ENCODE measurements at regions not wholly inside any gene's neighbourhood (a gene's known extent, or its start where the extent isn't known, plus 50 kb on each side); places are given as distances from the start of the nearest gene placed in this dataset.

GRCh38 chr1:175840787-175841186 is 97.4 kb upstream of the TNR start:
- Histone ChIP-seq H3K4me1 (ENCODE audit: low read depth, poor library complexity, severe bottlenecking) (no peaks in the 10 kb centered on the region), H3K36me3 (ENCODE audit: insufficient read depth) (no peaks in the 10 kb centered on the region), H3K9ac (no peak overlapping the region), H3K79me2 (ENCODE audit: insufficient read depth, low read depth) (no peaks in the 10 kb centered on the region), H3K4me3 (IDR thresholded peaks at IDR 0.05; ENCODE audit: insufficient read depth, low read depth, low read length) (no peak overlapping the region), H2AFZ (ENCODE audit: low read depth) (no peak overlapping the region), H3K4me2 (no peak overlapping the region), H3K27ac (no peak overlapping the region), H3K27me3 (ENCODE audit: insufficient read depth, low read depth) (no peaks in the 10 kb centered on the region), H4K20me1 (ENCODE audit: insufficient read depth) (no peaks in the 10 kb centered on the region)
- TF ChIP-seq, protein P1, sequence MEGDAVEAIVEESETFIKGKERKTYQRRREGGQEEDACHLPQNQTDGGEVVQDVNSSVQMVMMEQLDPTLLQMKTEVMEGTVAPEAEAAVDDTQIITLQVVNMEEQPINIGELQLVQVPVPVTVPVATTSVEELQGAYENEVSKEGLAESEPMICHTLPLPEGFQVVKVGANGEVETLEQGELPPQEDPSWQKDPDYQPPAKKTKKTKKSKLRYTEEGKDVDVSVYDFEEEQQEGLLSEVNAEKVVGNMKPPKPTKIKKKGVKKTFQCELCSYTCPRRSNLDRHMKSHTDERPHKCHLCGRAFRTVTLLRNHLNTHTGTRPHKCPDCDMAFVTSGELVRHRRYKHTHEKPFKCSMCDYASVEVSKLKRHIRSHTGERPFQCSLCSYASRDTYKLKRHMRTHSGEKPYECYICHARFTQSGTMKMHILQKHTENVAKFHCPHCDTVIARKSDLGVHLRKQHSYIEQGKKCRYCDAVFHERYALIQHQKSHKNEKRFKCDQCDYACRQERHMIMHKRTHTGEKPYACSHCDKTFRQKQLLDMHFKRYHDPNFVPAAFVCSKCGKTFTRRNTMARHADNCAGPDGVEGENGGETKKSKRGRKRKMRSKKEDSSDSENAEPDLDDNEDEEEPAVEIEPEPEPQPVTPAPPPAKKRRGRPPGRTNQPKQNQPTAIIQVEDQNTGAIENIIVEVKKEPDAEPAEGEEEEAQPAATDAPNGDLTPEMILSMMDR (conservative IDR thresholded peaks at IDR 0.05; ENCODE audit: low read depth, low read length) = no peak

- H2AFZ ChIP-seq (ENCODE audit: low read depth) = no peak overlapping the region
These were observed 96.6 kb upstream of the TNR start for GRCh38 chr1:175839779-175840669.

GRCh38 chr1:175834597-175834996 is 91.2 kb upstream of the TNR start:
- H2AFZ ChIP-seq (ENCODE audit: low read depth) = no peak overlapping the region
- H3K4me3 ChIP-seq (IDR thresholded peaks at IDR 0.05; ENCODE audit: insufficient read depth, low read depth, low read length) = no peak overlapping the region
- no peak overlapping the region for H3K27ac ChIP-seq
- TF ChIP-seq, protein P1 (conservative IDR thresholded peaks at IDR 0.05; ENCODE audit: low read depth, low read length) = no peak
- H4K20me1 ChIP-seq (ENCODE audit: insufficient read depth) = no peaks in the 10 kb centered on the region
- no peaks in the 10 kb centered on the region for H3K36me3 ChIP-seq (ENCODE audit: insufficient read depth)
- no peaks in the 10 kb centered on the region for H3K4me1 ChIP-seq (ENCODE audit: low read depth, poor library complexity, severe bottlenecking)
- H3K79me2 ChIP-seq (ENCODE audit: insufficient read depth, low read depth) = no peaks in the 10 kb centered on the region
- H3K4me2 ChIP-seq = no peak overlapping the region
- no peak overlapping the region for H3K9ac ChIP-seq
- no peaks in the 10 kb centered on the region for H3K27me3 ChIP-seq (ENCODE audit: insufficient read depth, low read depth)

More at GRCh38 chr1:175839779-175840669, 96.6 kb upstream of the TNR start:
- Histone ChIP-seq H3K79me2 (ENCODE audit: insufficient read depth, low read depth) (no peaks in the 10 kb centered on the region), H3K9ac (no peak overlapping the region), H3K36me3 (ENCODE audit: insufficient read depth) (no peaks in the 10 kb centered on the region), H3K27me3 (ENCODE audit: insufficient read depth, low read depth) (no peaks in the 10 kb centered on the region), H3K4me3 (IDR thresholded peaks at IDR 0.05; ENCODE audit: insufficient read depth, low read depth, low read length) (no peak overlapping the region), H4K20me1 (ENCODE audit: insufficient read depth) (no peaks in the 10 kb centered on the region), H3K4me1 (ENCODE audit: low read depth, poor library complexity, severe bottlenecking) (no peaks in the 10 kb centered on the region), H3K27ac (no peak overlapping the region), H3K4me2 (no peak overlapping the region)
- TF ChIP-seq, protein P1 (conservative IDR thresholded peaks at IDR 0.05; ENCODE audit: low read depth, low read length) = no peak

- TF ChIP-seq, protein P1 (conservative IDR thresholded peaks at IDR 0.05; ENCODE audit: low read depth, low read length) = no peak
- Histone ChIP-seq H3K27ac (no peak overlapping the region), H2AFZ (ENCODE audit: low read depth) (no peak overlapping the region), H3K9ac (no peak overlapping the region), H3K4me2 (no peak overlapping the region), H4K20me1 (ENCODE audit: insufficient read depth) (no peaks in the 10 kb centered on the region), H3K36me3 (ENCODE audit: insufficient read depth) (no peaks in the 10 kb centered on the region), H3K27me3 (ENCODE audit: insufficient read depth, low read depth) (no peaks in the 10 kb centered on the region), H3K79me2 (ENCODE audit: insufficient read depth, low read depth) (no peaks in the 10 kb centered on the region), H3K4me1 (ENCODE audit: low read depth, poor library complexity, severe bottlenecking) (no peaks in the 10 kb centered on the region), H3K4me3 (IDR thresholded peaks at IDR 0.05; ENCODE audit: insufficient read depth, low read depth, low read length) (no peak overlapping the region)
These were observed 90.6 kb upstream of the TNR start for GRCh38 chr1:175833951-175834350.

Measured in KMS-11 (cell line).